H1 (cell line): ENCODE measurements at regions not wholly inside any gene's neighbourhood (a gene's known extent, or its start where the extent isn't known, plus 50 kb on each side); places are given as distances from the start of the nearest gene placed in this dataset.

ENCODE experiments used
- KDM4A ChIP-seq: IDR thresholded peaks from one replicate; pipeline ENCODE4 v1.7.1; 2012; ENCODE audit warnings: low read depth, mild to moderate bottlenecking, moderate library complexity, low read length, inconsistent platforms; ENCODE audit not compliant: severe bottlenecking
- POLR2A ChIP-seq, 2 experiments: IDR thresholded peaks; 1 replicate in 1 of 2; 2 replicates in 1 of 2; pipeline ENCODE4 v1.6.1; 2011; ENCODE audit warnings: low read depth in 2 of 2, low read length in 2 of 2, mild to moderate bottlenecking in 2 of 2; ENCODE audit errors: control extremely low read depth in 1 of 2
- RAD21 ChIP-seq, 2 experiments: IDR thresholded peaks in 1 of 2; conservative IDR thresholded peaks in 1 of 2; 2 replicates each; pipeline ENCODE4 v1.6.1; 2011; ENCODE audit warnings: low read depth in 2 of 2, low read length in 2 of 2, improper control_type of control experiment in 1 of 2, inconsistent platforms in 1 of 2, mild to moderate bottlenecking in 1 of 2, moderate library complexity in 1 of 2
- SUZ12 ChIP-seq: fragments of 200-600 bp; sonication (generic); IDR thresholded peaks from 2 replicates; pipeline ENCODE4 v1.6.1; 2012; ENCODE audit warnings: mild to moderate bottlenecking, inconsistent platforms, low read length, moderate library complexity, mixed read lengths

- no peak for TF ChIP-seq KDM4A
- peak in 1 of 2 experiments; percentile 26; a peak in 1 of 4 replicates for TF ChIP-seq RAD21 (IDR thresholded peaks at IDR 0.05 in 1 of 2, conservative IDR thresholded peaks at IDR 0.05 in 1 of 2; ENCODE audit: low read depth in 2 of 2, low read length in 2 of 2)
- no peak for TF ChIP-seq POLR2A (IDR thresholded peaks at IDR 0.05; ENCODE audit: control extremely low read depth in 1 of 2, low read depth in 2 of 2, low read length in 2 of 2)
- no peak for TF ChIP-seq SUZ12
Measured at GRCh38 chr1:82565146-82565545, 764.4 kb downstream of the ADGRL2 start (continued).
